Colonic mucosa (tissue), 4 donors: ENCODE measurements at regions not wholly inside any gene's neighbourhood (a gene's known extent, or its start where the extent isn't known, plus 50 kb on each side); places are given as distances from the start of the nearest gene placed in this dataset.
"Not testable (repeated sequence)": the region's sequence is repeated elsewhere in the genome, so short reads cannot be mapped to it uniquely, and the experiment has no call there.

Experiments
- DNase-seq: peaks from one replicate; pipeline ENCODE4 v3.0.0-alpha.2; 2020
- H3K27ac ChIP-seq: fragments of 200-600 bp; one replicate; pipeline ENCODE4 v1.8.0; 2021
- H3K27me3 ChIP-seq: fragments of 200-600 bp; one replicate; pipeline ENCODE4 v1.8.0; 2021
- H3K36me3 ChIP-seq: fragments of 200-600 bp; one replicate; pipeline ENCODE4 v1.8.0; 2021
- H3K4me1 ChIP-seq: fragments of 200-600 bp; one replicate; pipeline ENCODE4 v1.8.0; 2021; ENCODE audit warnings: mild to moderate bottlenecking
- H3K4me3 ChIP-seq: fragments of 200-600 bp; one replicate; pipeline ENCODE4 v1.8.0; 2021
- H3K9ac ChIP-seq, 2 donors: one replicate each; pipeline ENCODE4 v1.7.0; 2013; ENCODE audit warnings: control low read depth in 2 of 2, low read depth in 2 of 2, low read length in 2 of 2
- H3K9me3 ChIP-seq: fragments of 200-600 bp; one replicate; pipeline ENCODE4 v1.8.0; 2021
- CTCF ChIP-seq: fragments of 200-600 bp; IDR thresholded peaks from one replicate; pipeline ENCODE4 v1.8.0; 2022; ENCODE audit warnings: antibody characterized with exemption, mild to moderate bottlenecking
- intact Hi-C: fragments of 100-400 bp; cut with DNase I; formaldehyde crosslinking; loops from one replicate; pipeline ENCODE4 v1.14.1; 2022
- donor health status: healthy.
- donor health status: DM: no; HTN: no; CAD: no.
- donor health status: DM: no; HTN: no; CAD: no.

- DNase-seq = no peak
- no peak for TF ChIP-seq CTCF
- Histone ChIP-seq H3K36me3 (no peaks in the 10 kb centered on the region), H3K4me3 (no peak overlapping the region), H3K27ac (no peak overlapping the region), H3K9me3 (no peaks in the 10 kb centered on the region), H3K9ac (no peak overlapping the region), H3K27me3 (no peaks in the 10 kb centered on the region), H3K4me1 (no peaks in the 10 kb centered on the region)
- intact Hi-C loops = no loop called here
Measured at GRCh38 chr5:155554500-155554899, 540.9 kb downstream of the KIF4B start.

- no peak overlapping the region for H3K27ac ChIP-seq
- H3K4me3 ChIP-seq = no peak overlapping the region
- DNase-seq = no peak
- no peaks in the 10 kb centered on the region for H3K4me1 ChIP-seq
- H3K27me3 ChIP-seq = no peaks in the 10 kb centered on the region
- H3K9me3 ChIP-seq = no peaks in the 10 kb centered on the region
- no peak for TF ChIP-seq CTCF
- intact Hi-C loops = no loop called here
- H3K9ac ChIP-seq = no peak overlapping the region
- H3K36me3 ChIP-seq = no peaks in the 10 kb centered on the region
Measured at GRCh38 chr5:155556222-155556621, 542.7 kb downstream of the KIF4B start.

GRCh38 chr5:155556700-155557099 is 543.1 kb downstream of the KIF4B start:
- Histone ChIP-seq H3K27ac (no peak overlapping the region), H3K9ac (no peak overlapping the region), H3K9me3 (no peaks in the 10 kb centered on the region), H3K27me3 (no peaks in the 10 kb centered on the region), H3K4me1 (no peaks in the 10 kb centered on the region), H3K4me3 (no peak overlapping the region), H3K36me3 (no peaks in the 10 kb centered on the region)
- no peak for DNase-seq
- TF ChIP-seq CTCF = no peak
- intact Hi-C loops = no loop called here

GRCh38 chr5:155562158-155562557 is 548.6 kb downstream of the KIF4B start:
- no peak for TF ChIP-seq CTCF
- Histone ChIP-seq H3K36me3 (no peaks in the 10 kb centered on the region), H3K4me3 (no peak overlapping the region), H3K4me1 (no peaks in the 10 kb centered on the region), H3K9ac (no peak overlapping the region), H3K27ac (no peak overlapping the region), H3K27me3 (no peaks in the 10 kb centered on the region), H3K9me3 (no peaks in the 10 kb centered on the region)
- DNase-seq = no peak
- intact Hi-C loops = no loop called here

GRCh38 chr5:155564541-155564940 is 551.0 kb downstream of the KIF4B start:
- Histone ChIP-seq H3K4me1 (no peaks in the 10 kb centered on the region), H3K27ac (no peak overlapping the region), H3K9me3 (no peaks in the 10 kb centered on the region), H3K27me3 (no peaks in the 10 kb centered on the region), H3K4me3 (no peak overlapping the region), H3K9ac (no peak overlapping the region), H3K36me3 (no peaks in the 10 kb centered on the region)
- intact Hi-C loops = no loop called here
- DNase-seq = no peak
- no peak for TF ChIP-seq CTCF

GRCh38 chr5:155575861-155576260 is 562.3 kb downstream of the KIF4B start:
- Histone ChIP-seq H3K9me3 (no peaks in the 10 kb centered on the region), H3K4me1 (no peaks in the 10 kb centered on the region), H3K4me3 (no peak overlapping the region), H3K36me3 (no peaks in the 10 kb centered on the region), H3K9ac (no peak overlapping the region), H3K27ac (no peak overlapping the region), H3K27me3 (no peaks in the 10 kb centered on the region)
- TF ChIP-seq CTCF = no peak
- intact Hi-C loops = no loop called here
- DNase-seq = no peak

- H3K27ac ChIP-seq, H3K9ac ChIP-seq, H3K4me3 ChIP-seq, DNase-seq, H3K4me1 ChIP-seq, H3K27me3 ChIP-seq, intact Hi-C loops, H3K9me3 ChIP-seq, H3K36me3 ChIP-seq: not testable (repeated sequence)
Measured at GRCh38 chr5:155586808-155587207, 573.3 kb downstream of the KIF4B start.
